IMR-90 (cell line): ENCODE measurements at regions not wholly inside any gene's neighbourhood (a gene's known extent, or its start where the extent isn't known, plus 50 kb on each side); places are given as distances from the start of the nearest gene placed in this dataset.

Source experiments
- CEBPB ChIP-seq: IDR thresholded peaks from 2 replicates; pipeline ENCODE4 v1.6.1; 2012; ENCODE audit warnings: low read depth, low read length, improper control_type of control experiment
- CHD1 ChIP-seq: IDR thresholded peaks from 2 replicates; pipeline ENCODE4 v1.6.1; 2012; ENCODE audit warnings: low read depth, low read length, improper control_type of control experiment
- FOS ChIP-seq: fragments of 150-350 bp; IDR thresholded peaks from 2 replicates; pipeline ENCODE4 v1.6.1; 2016; ENCODE audit warnings: low read depth, low read length
- POLR2A ChIP-seq: IDR thresholded peaks from 2 replicates; pipeline ENCODE4 v1.6.1; 2012; ENCODE audit warnings: mild to moderate bottlenecking, low read depth, low read length
- RAD21 ChIP-seq: IDR thresholded peaks from 2 replicates; pipeline ENCODE4 v1.6.1; 2012; ENCODE audit warnings: low read length, improper control_type of control experiment
- TF ChIP-seq, protein P1 (sequence below): fragments of 150-350 bp; IDR thresholded peaks from 2 replicates; pipeline ENCODE4 v1.6.1; 2017; ENCODE audit warnings: mild to moderate bottlenecking, antibody characterized with exemption, low read length, low read depth
- TF ChIP-seq, protein P2 (sequence below): conservative IDR thresholded peaks from 2 replicates; pipeline ENCODE4 v1.5.1; 2012; ENCODE audit warnings: mild to moderate bottlenecking, low read depth, low read length, improper control_type of control experiment

DNA sequence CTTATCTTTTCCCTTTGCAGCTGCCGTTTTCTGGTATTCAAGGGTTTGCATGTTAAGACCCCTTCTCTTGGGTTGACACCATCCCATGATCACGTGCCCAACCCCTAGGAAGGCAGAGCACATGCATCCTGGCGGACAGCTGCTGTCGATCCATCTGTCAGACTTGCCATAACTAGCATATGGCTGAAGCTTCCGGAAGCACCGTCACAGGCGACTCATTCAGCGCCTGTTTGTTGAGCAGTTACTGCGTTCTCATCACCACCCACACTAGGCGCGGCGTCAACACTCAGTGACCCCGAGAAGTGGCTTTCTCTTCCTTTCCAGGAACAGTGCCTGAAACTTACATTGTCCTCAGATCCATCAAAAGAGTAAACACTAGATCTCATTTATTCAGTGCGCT lies 93.6 kb downstream of the SOX1 start:
- TF ChIP-seq FOS, result no peak
- TF ChIP-seq RAD21, result no peak
- no peak for TF ChIP-seq POLR2A
- TF ChIP-seq, protein P1, sequence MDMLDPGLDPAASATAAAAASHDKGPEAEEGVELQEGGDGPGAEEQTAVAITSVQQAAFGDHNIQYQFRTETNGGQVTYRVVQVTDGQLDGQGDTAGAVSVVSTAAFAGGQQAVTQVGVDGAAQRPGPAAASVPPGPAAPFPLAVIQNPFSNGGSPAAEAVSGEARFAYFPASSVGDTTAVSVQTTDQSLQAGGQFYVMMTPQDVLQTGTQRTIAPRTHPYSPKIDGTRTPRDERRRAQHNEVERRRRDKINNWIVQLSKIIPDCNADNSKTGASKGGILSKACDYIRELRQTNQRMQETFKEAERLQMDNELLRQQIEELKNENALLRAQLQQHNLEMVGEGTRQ, result no peak
- TF ChIP-seq CEBPB, result no peak
- TF ChIP-seq, protein P2, sequence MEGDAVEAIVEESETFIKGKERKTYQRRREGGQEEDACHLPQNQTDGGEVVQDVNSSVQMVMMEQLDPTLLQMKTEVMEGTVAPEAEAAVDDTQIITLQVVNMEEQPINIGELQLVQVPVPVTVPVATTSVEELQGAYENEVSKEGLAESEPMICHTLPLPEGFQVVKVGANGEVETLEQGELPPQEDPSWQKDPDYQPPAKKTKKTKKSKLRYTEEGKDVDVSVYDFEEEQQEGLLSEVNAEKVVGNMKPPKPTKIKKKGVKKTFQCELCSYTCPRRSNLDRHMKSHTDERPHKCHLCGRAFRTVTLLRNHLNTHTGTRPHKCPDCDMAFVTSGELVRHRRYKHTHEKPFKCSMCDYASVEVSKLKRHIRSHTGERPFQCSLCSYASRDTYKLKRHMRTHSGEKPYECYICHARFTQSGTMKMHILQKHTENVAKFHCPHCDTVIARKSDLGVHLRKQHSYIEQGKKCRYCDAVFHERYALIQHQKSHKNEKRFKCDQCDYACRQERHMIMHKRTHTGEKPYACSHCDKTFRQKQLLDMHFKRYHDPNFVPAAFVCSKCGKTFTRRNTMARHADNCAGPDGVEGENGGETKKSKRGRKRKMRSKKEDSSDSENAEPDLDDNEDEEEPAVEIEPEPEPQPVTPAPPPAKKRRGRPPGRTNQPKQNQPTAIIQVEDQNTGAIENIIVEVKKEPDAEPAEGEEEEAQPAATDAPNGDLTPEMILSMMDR, result no peak
- no peak for TF ChIP-seq CHD1
